ENCODE measurements at regions not wholly inside any gene's neighbourhood (a gene's known extent, or its start where the extent isn't known, plus 50 kb on each side); places are given as distances from the start of the nearest gene placed in this dataset.

GRCh38 chr10:22133749-22134624 is 83.8 kb downstream of the EBLN1 start (continued):
- no peak; the same call in 1 of the 2 replicates for TF ChIP-seq MGA (IDR thresholded peaks at IDR 0.05)
- no peak for TF ChIP-seq E2F1 (CRISPR knock-in tag; IDR thresholded peaks at IDR 0.05)
- peak; percentile 65 for TF ChIP-seq TAL1 (IDR thresholded peaks at IDR 0.05)
- TF ChIP-seq BRF2 (IDR thresholded peaks at IDR 0.05; ENCODE audit: borderline replicate concordance, insufficient read depth, insufficient read length): no peak
- no peak for TF ChIP-seq JUN (IDR thresholded peaks at IDR 0.05; ENCODE audit: borderline replicate concordance, low read depth, low read length)
- no peak for TF ChIP-seq JUN (CRISPR knock-in tag; IDR thresholded peaks at IDR 0.05; ENCODE audit: borderline replicate concordance)
- no peak for TF ChIP-seq ZNF583 (CRISPR knock-in tag; IDR thresholded peaks at IDR 0.05)
- no peak for TF ChIP-seq CREBBP (IDR thresholded peaks at IDR 0.05; ENCODE audit: low read depth, low read length)
- peak; percentile 91 for TF ChIP-seq SMARCC2 (IDR thresholded peaks at IDR 0.05; ENCODE audit: low read depth)
- no peak for TF ChIP-seq ZNF398 (CRISPR knock-in tag; IDR thresholded peaks at IDR 0.05)
- no peak for TF ChIP-seq TSC22D4 (tag; IDR thresholded peaks at IDR 0.05)
